OCI-LY3 (cell line): ENCODE measurements at regions not wholly inside any gene's neighbourhood (a gene's known extent, or its start where the extent isn't known, plus 50 kb on each side); places are given as distances from the start of the nearest gene placed in this dataset.

Experiments
- H2AFZ ChIP-seq: fragments of 200-600, 300-600 bp; shearing (Covaris generic); 2 replicates; pipeline ENCODE4 v1.6.0; 2014; ENCODE audit warnings: antibody characterized with exemption, low read depth, low read length
- H3K27ac ChIP-seq: fragments of 200-600, 300-600 bp; sonication (generic); 2 replicates; pipeline ENCODE4 v1.5.1; 2014; ENCODE audit warnings: mild to moderate bottlenecking, low read length, moderate library complexity, mixed read lengths
- H3K27me3 ChIP-seq: fragments of 200-600, 300-600 bp; sonication (generic); 2 replicates; pipeline ENCODE4 v1.6.1; 2014; ENCODE audit warnings: low read depth, low read length, mixed read lengths
- H3K36me3 ChIP-seq: fragments of 200-600, 300-600 bp; sonication (generic); replicated peaks from 2 replicates; pipeline ENCODE3; 2014; ENCODE audit warnings: low read depth, low read length, mixed read lengths
- H3K4me1 ChIP-seq: fragments of 300-600, 200-600 bp; sonication (generic); 2 replicates; pipeline ENCODE4 v1.6.1; 2014; ENCODE audit warnings: low read length, mixed read lengths
- H3K4me2 ChIP-seq: fragments of 200-600, 300-600 bp; sonication (generic); 2 replicates; pipeline ENCODE4 v1.6.1; 2014; ENCODE audit warnings: low read length, mixed read lengths
- H3K4me3 ChIP-seq: fragments of 300-600, 200-600 bp; sonication (generic); 2 replicates; pipeline ENCODE4 v1.5.1; 2014; ENCODE audit warnings: antibody characterized with exemption, mild to moderate bottlenecking, low read length, moderate library complexity
- H3K79me2 ChIP-seq: fragments of 300-600, 200-600 bp; shearing (Covaris generic); 2 replicates; pipeline ENCODE4 v1.6.1; 2014; ENCODE audit warnings: mild to moderate bottlenecking, low read length, mixed read lengths
- H3K9ac ChIP-seq: fragments of 300-600, 200-600 bp; shearing (Covaris generic); 2 replicates; pipeline ENCODE4 v1.6.0; 2014; ENCODE audit warnings: mild to moderate bottlenecking, low read length, moderate library complexity
- H3K9me3 ChIP-seq: fragments of 200-600, 300-600 bp; shearing (Covaris generic); 2 replicates; pipeline ENCODE4 v1.6.1; 2014; ENCODE audit warnings: low read length, mixed read lengths; ENCODE audit not compliant: insufficient read depth
- H4K20me1 ChIP-seq: fragments of 200-600, 300-600 bp; sonication (generic); 2 replicates; pipeline ENCODE4 v1.6.1; 2016; ENCODE audit warnings: low read length, mixed read lengths; ENCODE audit not compliant: insufficient read depth
- EZH2phosphoT487 ChIP-seq: fragments of 200-600 bp; shearing (Covaris generic); IDR thresholded peaks from 2 replicates; pipeline ENCODE4 v1.6.1; 2018; ENCODE audit warnings: antibody characterized with exemption, mixed run types, low read depth
- TF ChIP-seq, protein P1 (sequence below): fragments of 200-600, 300-600 bp; sonication (generic); IDR thresholded peaks from 2 replicates; pipeline ENCODE4 v1.5.1; 2014; ENCODE audit warnings: antibody characterized with exemption, low read length, low read depth

DNA sequence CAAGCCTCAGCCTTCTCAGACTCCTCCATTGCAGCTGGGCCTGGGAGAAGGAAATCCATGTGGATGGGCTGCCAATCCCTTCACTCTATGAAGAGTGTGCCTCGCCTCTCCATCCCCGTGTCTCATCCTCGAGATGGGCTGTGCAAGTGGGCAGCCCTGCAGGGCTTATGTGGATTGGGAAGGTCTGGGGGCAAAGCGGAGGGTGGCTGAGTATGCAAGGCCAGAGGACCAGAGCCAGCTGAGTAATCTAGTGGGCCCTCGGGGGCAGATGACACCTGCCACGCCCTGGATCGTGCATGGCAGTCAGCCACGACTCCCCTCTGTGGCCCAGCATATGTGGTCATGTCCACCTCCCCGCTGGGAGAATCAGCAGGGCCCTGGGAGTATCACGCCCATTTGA is 78.9 kb downstream of the IRX5 start:
- no peaks in the 10 kb centered on the region for H3K27me3 ChIP-seq
- TF ChIP-seq, protein P1, sequence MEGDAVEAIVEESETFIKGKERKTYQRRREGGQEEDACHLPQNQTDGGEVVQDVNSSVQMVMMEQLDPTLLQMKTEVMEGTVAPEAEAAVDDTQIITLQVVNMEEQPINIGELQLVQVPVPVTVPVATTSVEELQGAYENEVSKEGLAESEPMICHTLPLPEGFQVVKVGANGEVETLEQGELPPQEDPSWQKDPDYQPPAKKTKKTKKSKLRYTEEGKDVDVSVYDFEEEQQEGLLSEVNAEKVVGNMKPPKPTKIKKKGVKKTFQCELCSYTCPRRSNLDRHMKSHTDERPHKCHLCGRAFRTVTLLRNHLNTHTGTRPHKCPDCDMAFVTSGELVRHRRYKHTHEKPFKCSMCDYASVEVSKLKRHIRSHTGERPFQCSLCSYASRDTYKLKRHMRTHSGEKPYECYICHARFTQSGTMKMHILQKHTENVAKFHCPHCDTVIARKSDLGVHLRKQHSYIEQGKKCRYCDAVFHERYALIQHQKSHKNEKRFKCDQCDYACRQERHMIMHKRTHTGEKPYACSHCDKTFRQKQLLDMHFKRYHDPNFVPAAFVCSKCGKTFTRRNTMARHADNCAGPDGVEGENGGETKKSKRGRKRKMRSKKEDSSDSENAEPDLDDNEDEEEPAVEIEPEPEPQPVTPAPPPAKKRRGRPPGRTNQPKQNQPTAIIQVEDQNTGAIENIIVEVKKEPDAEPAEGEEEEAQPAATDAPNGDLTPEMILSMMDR, result no peak
- TF ChIP-seq EZH2phosphoT487, result no peak

GRCh38 chr16:55010492-55011160 is 80.0 kb downstream of the IRX5 start:
- Histone ChIP-seq H3K27me3 (no peaks in the 10 kb centered on the region), H3K9me3 (no peaks in the 10 kb centered on the region), H3K27ac (no peak overlapping the region), H3K36me3 (no peaks in the 10 kb centered on the region), H3K9ac (no peak overlapping the region), H3K4me2 (no peak overlapping the region), H2AFZ (no peak overlapping the region), H4K20me1 (no peaks in the 10 kb centered on the region), H3K4me3 (no peak overlapping the region), H3K4me1 (no peaks in the 10 kb centered on the region), H3K79me2 (no peaks in the 10 kb centered on the region)
- TF ChIP-seq, protein P1, result no peak
- no peak for TF ChIP-seq EZH2phosphoT487

More for the DNA sequence above, 78.9 kb downstream of the IRX5 start:
- H3K9ac ChIP-seq, result no peak overlapping the region
- H3K36me3 ChIP-seq, result no peaks in the 10 kb centered on the region
- no peak overlapping the region for H2AFZ ChIP-seq
- no peaks in the 10 kb centered on the region for H3K9me3 ChIP-seq
- no peak overlapping the region for H3K4me2 ChIP-seq
- H3K79me2 ChIP-seq, result no peaks in the 10 kb centered on the region
- no peaks in the 10 kb centered on the region for H4K20me1 ChIP-seq
- no peak overlapping the region for H3K4me3 ChIP-seq
- H3K27ac ChIP-seq, result no peak overlapping the region
- no peaks in the 10 kb centered on the region for H3K4me1 ChIP-seq

GRCh38 chr16:55012362-55012761 is 81.7 kb downstream of the IRX5 start:
- Histone ChIP-seq H3K27ac (no peak overlapping the region), H3K4me1 (no peaks in the 10 kb centered on the region), H4K20me1 (no peaks in the 10 kb centered on the region), H3K4me2 (no peak overlapping the region), H3K4me3 (no peak overlapping the region), H3K9ac (no peak overlapping the region), H3K36me3 (no peaks in the 10 kb centered on the region), H3K79me2 (no peaks in the 10 kb centered on the region), H3K9me3 (no peaks in the 10 kb centered on the region), H3K27me3 (no peaks in the 10 kb centered on the region), H2AFZ (no peak overlapping the region)
- TF ChIP-seq EZH2phosphoT487, result no peak
- TF ChIP-seq, protein P1, result no peak

- no peak overlapping the region for H2AFZ ChIP-seq
- no peaks in the 10 kb centered on the region for H3K9me3 ChIP-seq
- H3K36me3 ChIP-seq, result no peaks in the 10 kb centered on the region
- no peak overlapping the region for H3K9ac ChIP-seq
- no peaks in the 10 kb centered on the region for H3K27me3 ChIP-seq
- no peak overlapping the region for H3K4me3 ChIP-seq
- no peak overlapping the region for H3K4me2 ChIP-seq
- no peaks in the 10 kb centered on the region for H4K20me1 ChIP-seq
- H3K4me1 ChIP-seq, result no peaks in the 10 kb centered on the region
- no peaks in the 10 kb centered on the region for H3K79me2 ChIP-seq
- no peak overlapping the region for H3K27ac ChIP-seq
- TF ChIP-seq EZH2phosphoT487, result no peak
- TF ChIP-seq, protein P1, result no peak
These were observed 82.1 kb downstream of the IRX5 start for GRCh38 chr16:55012793-55013192.
